IPS DF 19.7 (cell line): ENCODE measurements at regions not wholly inside any gene's neighbourhood (a gene's known extent, or its start where the extent isn't known, plus 50 kb on each side); places are given as distances from the start of the nearest gene placed in this dataset.

ENCODE experiments used
- DNase-seq: peaks from one replicate; pipeline ENCODE4 v3.0.0-alpha.2; 2013; ENCODE audit warnings: low read depth, low spot score

- no peak for DNase-seq
Observed at GRCh38 chr4:134024251-134024650, 177.3 kb downstream of the PABPC4L start.

DNA sequence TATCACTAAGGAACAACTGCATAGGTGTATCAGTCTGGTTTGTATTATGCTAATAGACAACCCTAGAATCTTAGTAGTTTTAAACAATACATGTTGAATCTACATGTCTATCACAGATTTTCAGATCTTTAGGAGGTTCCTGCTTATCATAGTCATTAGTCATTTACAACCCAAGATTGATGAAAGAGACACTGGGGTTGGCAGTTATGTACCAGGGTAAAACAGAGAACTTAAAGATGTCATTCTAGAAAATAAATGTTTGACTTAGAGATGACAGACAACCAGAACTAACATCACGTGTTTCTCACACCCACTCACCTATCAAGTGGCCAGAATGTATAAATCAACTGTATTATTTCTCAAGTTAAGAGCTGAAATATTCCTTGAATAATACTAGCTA lies 181.9 kb downstream of the PABPC4L start:
- no peak for DNase-seq

GRCh38 chr4:134018846-134019245 lies 182.7 kb downstream of the PABPC4L start:
- no peak for DNase-seq

- DNase-seq: no peak
Observed at GRCh38 chr4:134001057-134001456, 200.5 kb downstream of the PABPC4L start.

DNA sequence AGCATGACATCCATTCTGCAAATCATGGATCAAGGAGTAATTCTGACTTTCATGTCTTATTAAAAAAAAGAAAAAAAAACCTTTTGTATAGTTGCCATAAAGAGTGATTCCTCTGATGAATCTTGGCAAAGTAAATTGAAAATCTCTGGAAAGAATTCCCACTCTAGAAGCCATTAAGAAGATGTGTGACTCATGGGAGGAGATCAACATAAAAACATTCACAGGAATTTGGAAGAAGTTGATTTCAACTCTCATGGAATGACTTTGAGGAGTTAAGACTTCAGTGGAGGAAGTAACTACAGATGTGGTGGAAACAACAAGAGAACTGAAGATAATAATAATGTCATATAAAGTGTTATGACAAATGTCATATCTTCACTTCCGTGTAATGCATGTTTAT lies 204.2 kb downstream of the PABPC4L start:
- no peak for DNase-seq

DNA sequence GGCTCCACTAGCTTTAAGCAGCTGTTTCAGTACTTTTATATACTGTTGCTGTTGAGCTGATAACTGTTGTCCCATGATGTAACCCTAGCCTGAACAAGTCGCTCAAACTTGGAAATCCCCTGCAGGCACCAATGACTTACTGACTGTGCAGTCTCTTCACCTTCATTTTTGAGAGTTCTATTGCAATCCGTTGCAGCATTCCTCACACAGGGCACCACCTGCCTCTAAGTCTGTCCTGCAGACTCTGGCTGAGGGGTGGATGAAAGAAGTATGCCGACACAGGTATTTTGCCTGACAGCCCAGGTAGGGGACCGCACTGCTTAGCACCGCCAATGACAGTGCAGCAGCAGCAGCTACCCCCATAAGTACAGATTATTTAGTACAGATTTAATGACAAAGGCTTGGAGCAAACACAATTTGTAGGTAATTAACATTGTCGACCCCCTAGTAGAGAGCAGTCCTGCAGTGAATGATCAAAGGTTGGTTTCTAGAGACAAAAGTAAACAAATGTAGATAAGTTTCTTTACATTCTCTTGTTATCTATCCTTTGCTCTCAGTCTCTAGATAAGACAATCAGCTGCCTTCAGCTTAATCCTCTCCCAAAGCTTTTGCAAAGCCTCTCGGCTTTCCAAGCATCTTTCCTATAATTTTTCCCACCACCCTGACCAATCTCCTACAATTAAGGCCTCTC lies 205.0 kb downstream of the PABPC4L start:
- DNase-seq: no peak

- no peak for DNase-seq
Observed at GRCh38 chr4:133995243-133995960, 206.2 kb downstream of the PABPC4L start.

DNA sequence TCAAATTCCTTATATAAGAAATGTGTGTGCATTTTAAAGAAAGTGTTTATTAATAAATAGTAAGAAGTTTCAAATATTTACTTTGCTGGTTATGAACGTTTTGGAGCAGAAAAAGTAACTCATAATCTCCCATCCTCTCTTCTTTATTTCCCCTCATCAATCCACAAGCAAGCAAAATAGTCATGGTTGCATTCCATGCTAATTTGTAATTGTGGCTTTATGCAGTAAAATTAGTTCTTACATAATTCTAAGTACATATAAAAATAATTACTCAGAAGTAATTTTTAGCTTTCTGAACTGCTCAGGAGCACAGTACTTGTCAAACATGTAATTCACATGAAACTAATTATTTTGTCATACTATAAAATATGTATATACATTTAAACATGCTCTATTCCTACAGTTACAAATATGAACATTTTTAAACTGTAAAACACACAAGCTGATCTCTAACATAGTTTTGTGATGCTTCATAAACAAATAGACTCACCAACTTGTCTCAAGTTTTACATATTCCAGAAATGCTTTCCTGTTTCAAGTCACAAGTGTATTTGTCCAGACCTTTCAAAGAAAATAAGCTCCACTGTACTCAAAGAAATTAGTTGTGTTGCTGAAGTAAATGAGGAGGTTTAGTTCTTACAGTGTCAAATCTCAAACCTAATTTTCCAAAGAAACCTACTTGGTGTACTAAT lies 218.9 kb downstream of the PABPC4L start:
- DNase-seq: no peak

DNA sequence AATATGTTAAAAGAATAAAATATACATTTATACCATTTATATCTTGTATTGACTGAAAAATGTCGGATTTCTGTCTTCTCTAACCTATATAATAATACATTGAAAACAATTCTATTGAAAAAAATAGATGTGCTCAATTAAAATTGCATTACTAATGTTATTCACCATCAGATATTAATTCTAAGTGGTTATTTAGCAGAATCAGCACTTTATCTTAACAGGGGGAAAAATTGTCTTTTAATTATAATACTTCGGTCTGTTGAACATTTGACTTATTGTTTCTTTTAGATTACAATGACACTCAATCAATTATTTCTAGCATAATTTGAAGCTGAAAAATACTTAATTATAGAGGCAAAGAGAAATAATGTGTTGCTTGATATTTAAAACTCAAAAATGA lies 220.3 kb downstream of the PABPC4L start:
- no peak for DNase-seq

DNA sequence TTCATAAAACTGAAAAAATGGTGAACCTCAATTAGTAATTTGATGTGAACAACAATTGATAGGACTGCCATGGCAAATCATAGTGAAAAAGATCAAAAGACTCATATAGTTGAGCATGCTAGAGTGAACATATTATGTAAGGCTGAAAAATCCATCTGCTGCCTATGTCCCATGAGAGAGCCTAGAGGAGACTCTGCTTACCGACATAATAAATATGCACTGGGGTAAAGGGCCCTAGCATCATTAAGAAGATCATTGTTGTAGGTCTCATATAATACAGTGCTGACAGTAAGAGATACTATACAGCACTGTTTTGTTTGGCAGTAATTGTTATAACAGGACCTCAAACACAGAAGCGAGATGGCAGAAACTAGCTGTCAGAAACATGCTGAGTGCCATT lies 229.0 kb downstream of the PABPC4L start:
- DNase-seq: no peak

DNA sequence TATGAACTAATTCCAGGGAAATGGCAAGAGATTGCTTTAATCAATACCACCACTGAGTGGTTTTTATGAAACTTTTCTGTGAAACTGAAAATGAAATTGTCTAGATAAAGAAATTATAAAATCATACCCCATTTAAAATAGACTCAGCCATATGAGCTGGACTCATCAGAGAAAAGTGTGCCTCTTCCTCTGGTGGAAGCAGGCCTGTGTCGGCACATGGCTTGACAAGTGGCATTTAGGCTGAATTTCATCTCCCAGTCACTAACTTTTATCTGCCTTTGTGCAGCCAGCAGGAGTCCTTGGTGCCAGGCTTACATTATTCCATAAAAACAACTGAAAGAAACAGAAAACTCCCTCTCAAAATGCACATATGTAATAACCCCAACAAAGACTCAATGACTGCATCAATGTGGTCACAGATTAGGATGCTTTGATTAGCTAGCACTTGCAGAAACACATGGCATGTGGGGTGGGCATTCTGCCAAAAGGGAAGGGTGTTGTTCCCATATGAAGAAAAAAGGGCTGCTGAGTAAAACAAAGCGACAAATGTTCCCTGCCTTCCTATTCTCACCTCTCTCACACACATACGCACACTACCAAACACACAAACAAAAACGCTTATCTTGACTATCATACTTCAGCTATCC lies 232.3 kb downstream of the PABPC4L start:
- DNase-seq: no peak

DNA sequence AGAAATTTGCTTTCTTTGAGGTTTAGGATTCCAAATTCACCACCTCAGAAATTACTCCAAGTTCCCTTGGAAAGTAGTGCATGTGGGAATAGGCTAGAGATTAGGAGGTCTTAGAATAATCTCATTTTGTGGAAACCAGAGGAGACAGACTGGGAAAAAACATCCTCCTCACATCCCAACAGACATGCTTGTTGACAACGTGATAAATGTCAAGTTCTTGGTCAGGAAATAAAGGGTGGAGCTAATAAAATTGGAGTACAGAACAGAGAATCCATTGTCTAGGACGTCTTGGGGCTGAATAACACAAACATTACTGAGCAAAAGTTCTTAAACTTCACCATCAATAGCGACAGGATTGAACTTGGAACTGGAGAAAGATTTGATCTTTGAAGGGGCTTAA lies 233.4 kb downstream of the PABPC4L start:
- DNase-seq: no peak

DNA sequence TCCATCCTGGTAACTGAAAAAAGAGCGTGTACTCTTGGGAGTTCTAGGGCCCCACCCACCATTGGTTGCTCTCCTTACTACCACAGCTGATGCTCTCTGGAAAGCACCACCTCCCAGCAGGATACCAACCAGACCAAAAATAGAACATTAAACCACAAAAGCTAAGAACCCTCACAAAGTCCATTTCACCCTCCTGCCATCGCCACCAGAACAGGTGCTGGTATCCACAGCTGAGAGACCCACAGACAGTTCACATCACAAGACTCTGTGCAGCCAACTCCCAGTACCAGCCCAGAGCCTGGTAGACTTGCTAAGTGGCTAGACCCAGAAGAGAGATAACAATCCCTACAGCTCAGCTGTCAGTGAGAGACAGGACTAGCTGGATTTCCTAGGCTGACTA lies 240.6 kb downstream of the PABPC4L start:
- DNase-seq: no peak

GRCh38 chr4:133943081-133943480 lies 258.5 kb downstream of the PABPC4L start:
- DNase-seq: peak; percentile 33

DNA sequence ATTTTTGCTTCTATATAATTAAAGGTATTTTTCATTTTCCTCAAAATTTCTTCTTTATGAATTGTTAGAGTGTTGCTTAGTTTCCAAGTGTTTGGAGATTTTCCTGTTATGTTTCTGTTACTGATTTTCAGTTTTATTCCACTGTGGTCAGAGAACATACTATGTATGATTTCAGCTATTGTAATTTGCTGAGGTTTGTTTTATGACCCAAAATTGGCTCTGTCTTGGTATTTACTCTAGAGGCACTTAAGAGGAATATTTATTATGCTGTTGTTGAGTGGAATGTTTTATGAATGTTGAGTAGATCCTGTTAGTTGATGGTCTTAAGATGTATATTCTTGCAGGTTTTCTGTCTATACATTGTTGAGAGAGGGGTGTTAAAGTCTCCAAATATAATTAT lies 263.5 kb downstream of the PABPC4L start:
- no peak for DNase-seq

GRCh38 chr4:133929531-133930239 lies 271.9 kb downstream of the PABPC4L start:
- no peak for DNase-seq

DNA sequence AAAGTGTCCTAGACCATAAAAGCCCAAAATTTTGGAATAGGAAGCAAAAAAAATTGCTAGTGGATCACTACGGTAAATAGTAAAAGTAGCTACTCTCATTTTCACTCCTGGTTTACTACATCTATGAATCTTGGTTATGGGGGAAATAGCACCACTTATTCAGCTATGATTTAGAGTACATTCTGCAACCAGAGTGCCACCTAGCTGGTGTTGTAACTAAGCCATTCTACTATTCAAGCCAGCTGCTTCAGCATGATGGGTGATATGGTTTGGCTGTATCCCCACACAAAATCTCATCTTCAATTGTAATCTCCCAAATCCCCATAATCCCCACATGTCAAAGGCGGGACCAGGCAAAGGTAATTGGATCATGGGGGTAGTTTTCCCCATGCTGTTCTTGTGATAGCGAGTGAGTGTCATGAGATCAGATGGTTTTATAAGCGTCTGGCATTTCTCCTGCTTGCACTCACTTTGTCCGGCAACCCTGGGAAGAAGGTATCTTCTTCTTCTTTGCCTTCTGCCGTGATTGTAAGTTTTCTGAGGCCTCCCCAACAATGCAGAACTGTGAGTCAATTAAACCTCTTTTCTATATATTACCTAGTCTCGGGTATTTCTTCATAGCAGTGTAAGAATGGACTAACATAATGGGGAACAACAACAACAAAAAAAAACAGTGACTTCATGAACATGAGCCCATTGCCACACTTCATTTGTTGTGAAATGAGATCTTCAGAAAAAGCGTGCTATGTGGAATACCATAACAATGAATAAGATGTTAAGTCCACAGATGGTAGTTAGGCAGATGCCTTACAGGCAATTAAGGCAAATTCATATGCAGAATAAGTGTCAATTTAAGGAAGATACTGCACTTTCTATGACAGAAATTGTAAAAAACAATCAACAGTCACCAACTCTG lies 280.1 kb downstream of the PABPC4L start:
- DNase-seq: no peak

GRCh38 chr4:133920236-133920635 lies 281.4 kb downstream of the PABPC4L start:
- DNase-seq: no peak

DNA sequence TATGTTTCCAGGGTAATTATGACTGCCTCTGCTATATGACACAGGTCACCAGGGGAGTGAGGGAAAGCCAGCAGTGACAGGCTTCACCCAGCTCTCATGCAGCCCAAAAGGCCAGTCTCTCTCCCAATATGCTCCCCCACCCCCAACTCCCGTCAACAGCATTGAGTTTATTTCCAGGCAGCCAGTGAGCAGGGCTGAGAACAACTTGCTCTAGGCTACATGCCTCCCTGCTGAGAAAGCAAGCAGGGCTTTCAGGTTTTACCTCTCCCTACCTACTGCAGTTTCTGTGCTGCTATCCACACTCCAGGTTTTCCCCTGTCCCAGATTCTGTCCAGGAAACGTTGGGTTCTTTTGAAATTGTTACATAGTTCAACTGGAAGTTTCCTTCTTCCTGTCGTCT lies 291.4 kb downstream of the PABPC4L start:
- DNase-seq: no peak

GRCh38 chr4:133903029-133903428 lies 298.6 kb downstream of the PABPC4L start:
- no peak for DNase-seq

DNA sequence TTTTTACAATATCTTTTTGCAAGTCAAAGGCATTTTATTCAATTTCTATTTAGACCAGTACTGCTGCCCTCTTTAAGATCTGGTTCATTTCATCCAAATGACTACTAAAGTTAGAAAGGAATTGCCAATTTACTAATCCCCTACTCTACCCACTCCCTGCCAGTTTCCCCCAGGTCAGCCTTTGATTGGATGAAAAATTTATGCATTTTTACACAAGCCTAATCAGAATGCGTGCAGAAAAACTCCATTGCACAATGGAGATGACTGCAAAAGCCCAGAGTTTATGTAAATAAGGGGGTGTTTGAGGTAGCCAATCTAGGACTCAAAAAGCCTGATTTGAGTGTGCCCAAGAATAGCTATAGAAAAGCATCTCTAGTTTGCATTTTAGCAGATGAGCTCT lies 310.6 kb downstream of the PABPC4L start:
- no peak for DNase-seq
